K562 (cell line): ENCODE measurements at regions not wholly inside any gene's neighbourhood (a gene's known extent, or its start where the extent isn't known, plus 50 kb on each side); places are given as distances from the start of the nearest gene placed in this dataset.
A peak's percentile ranks its signal among the peaks of the same experiment; 100 is the strongest.
"Not testable (repeated sequence)": the region's sequence is repeated elsewhere in the genome, so short reads cannot be mapped to it uniquely, and the experiment has no call there.

ENCODE experiments used
- ATAC-seq: fragments of 200-7000 bp; cut with Tn5 transposase; 3 replicates; pipeline ENCODE4 v1.9.1; 2020; ENCODE audit warnings: moderate library complexity
- BruUV-seq: library from RNA; stranded (reverse); fragments of 400-500 nt; replicated peaks from 2 replicates; lab custom pipeline; 2021; lab: Mats Ljungman, UMichigan
- CTCF ChIA-PET: fragments of 300-600 bp; formaldehyde crosslinking; extraction: SDS; loops from one replicate; lab custom pipeline; 2021; ENCODE audit warnings: low intra/inter-chr PET ratio; lab: Yijun Ruan, JAX
- POLR2A ChIA-PET: fragments of 300-600, 350-650 bp; sonication (Branson Sonifier 250); formaldehyde crosslinking; extraction: SDS; loops from one replicate; lab custom pipeline; 2021; ENCODE audit warnings: antibody characterized with exemption, inconsistent platforms; lab: Yijun Ruan, JAX
- DNase-seq, 4 experiments: peaks; one replicate each; pipeline versions ENCODE4 v3.0.0 to v3.0.0-alpha.2; 2011 to 2018; ENCODE audit warnings: low spot score in 3 of 4, mixed read lengths in 3 of 4; ENCODE audit errors: extremely low read depth in 1 of 4
- FAIRE-seq: peaks from 2 replicates; lab custom pipeline; 2011; peaks lifted over from hg19 to GRCh38; lab: Jason Lieb, UNC
- H2AFZ ChIP-seq: 2 replicates; pipeline ENCODE4 v1.6.0; 2011; ENCODE audit warnings: low read depth, low read length, control low read depth, inconsistent platforms
- H3K27ac ChIP-seq: fragments of 200-600 bp; 3 replicates; pipeline ENCODE4 v1.8.0; 2011; ENCODE audit warnings: low read depth, mild to moderate bottlenecking, control low read depth, inconsistent platforms, low read length, moderate library complexity, mixed read lengths; ENCODE audit errors: extremely low read depth
- H3K27me3 ChIP-seq, 2 experiments: fragments of 300-600 bp in 1 of 2; 2 replicates in 1 of 2; 3 replicates in 1 of 2; pipeline versions ENCODE4 v1.6.0 to v1.8.0; 2011; ENCODE audit warnings: inconsistent platforms in 2 of 2, low read length in 2 of 2, mild to moderate bottlenecking in 1 of 2, mixed read lengths in 1 of 2, moderate library complexity in 1 of 2; ENCODE audit not compliant: control insufficient read depth in 2 of 2, insufficient read depth in 2 of 2
- H3K36me3 ChIP-seq: fragments of 300-600 bp; 3 replicates; pipeline ENCODE4 v1.8.0; 2011; ENCODE audit warnings: mild to moderate bottlenecking, low read length, inconsistent platforms; ENCODE audit not compliant: control insufficient read depth, insufficient read depth
- H3K4me1 ChIP-seq, 2 experiments: fragments of 200-600 bp in 1 of 2; replicated peaks in 1 of 2; 2 replicates in 1 of 2; 3 replicates in 1 of 2; pipeline versions ENCODE4 v1.5.1 to v1.8.0; 2011; ENCODE audit warnings: inconsistent platforms in 2 of 2, low read length in 2 of 2, mild to moderate bottlenecking in 1 of 2, mixed read lengths in 1 of 2, moderate library complexity in 1 of 2; ENCODE audit not compliant: control insufficient read depth in 2 of 2, insufficient read depth in 2 of 2
- H3K4me2 ChIP-seq: 2 replicates; pipeline ENCODE4 v1.6.1; 2011; ENCODE audit warnings: low read length, control low read depth, inconsistent platforms, mixed read lengths; ENCODE audit not compliant: insufficient read depth
- H3K4me3 ChIP-seq: fragments of 200-600 bp; sonication (generic), shearing (Covaris generic); 2 replicates; pipeline ENCODE4 v1.5.1; 2016; ENCODE audit warnings: control low read depth, inconsistent platforms
- H3K79me2 ChIP-seq: fragments of 200-600 bp; 3 replicates; pipeline ENCODE4 v1.8.0; 2011; ENCODE audit warnings: low read length, inconsistent platforms; ENCODE audit not compliant: control insufficient read depth, insufficient read depth
- H3K9ac ChIP-seq, 2 experiments: 2 replicates each; pipeline versions ENCODE4 v1.6.0 to v1.6.1; 2011; ENCODE audit warnings: low read depth in 2 of 2, low read length in 2 of 2, control low read depth in 1 of 2, inconsistent platforms in 1 of 2, mild to moderate bottlenecking in 1 of 2, mixed read lengths in 1 of 2; ENCODE audit not compliant: insufficient read depth in 1 of 2
- H3K9me1 ChIP-seq: one replicate; pipeline ENCODE4 v1.6.0; 2011; ENCODE audit warnings: inconsistent platforms, mild to moderate bottlenecking, low read length, moderate library complexity; ENCODE audit not compliant: control insufficient read depth, insufficient read depth
- H3K9me3 ChIP-seq: replicated peaks from 2 replicates; pipeline ENCODE4 v1.5.1; 2011; ENCODE audit warnings: low read depth, low read length, inconsistent platforms; ENCODE audit not compliant: control insufficient read depth, insufficient read depth
- H4K20me1 ChIP-seq: replicated peaks from 2 replicates; pipeline ENCODE4 v1.6.1; 2011; ENCODE audit warnings: low read length, inconsistent platforms, mixed read lengths; ENCODE audit not compliant: control insufficient read depth, insufficient read depth
- ARID1B ChIP-seq: fragments of 450-650 bp; IDR thresholded peaks from 2 replicates; pipeline ENCODE4 v1.6.1; 2016; ENCODE audit warnings: antibody characterized with exemption, mild to moderate bottlenecking, inconsistent platforms
- CTBP1 ChIP-seq: fragments of 450-650 bp; IDR thresholded peaks from 2 replicates; pipeline ENCODE4 v1.6.1; 2016; ENCODE audit warnings: borderline replicate concordance
- DPF2 ChIP-seq: fragments of 450-650 bp; IDR thresholded peaks from 2 replicates; pipeline ENCODE4 v1.6.1; 2016
- KDM1A ChIP-seq, 2 experiments: fragments of 450-650 bp; IDR thresholded peaks; 2 replicates each; pipeline ENCODE4 v1.6.1; 2016; ENCODE audit warnings: mild to moderate bottlenecking in 2 of 2
- LEF1 ChIP-seq: fragments of 450-650 bp; IDR thresholded peaks from 2 replicates; pipeline ENCODE4 v1.6.1; 2016; ENCODE audit warnings: mild to moderate bottlenecking
- MAFF ChIP-seq: IDR thresholded peaks from 2 replicates; pipeline ENCODE4 v1.6.1; 2012; ENCODE audit warnings: low read length, improper control_type of control experiment
- MAFK ChIP-seq: IDR thresholded peaks from 2 replicates; pipeline ENCODE4 v1.6.1; 2011; ENCODE audit warnings: low read length, improper control_type of control experiment
- MEIS2 ChIP-seq: fragments of 450-650 bp; IDR thresholded peaks from 2 replicates; pipeline ENCODE4 v1.6.1; 2014; ENCODE audit warnings: mild to moderate bottlenecking; ENCODE audit not compliant: partially characterized antibody
- NFE2 ChIP-seq: IDR thresholded peaks from 2 replicates; pipeline ENCODE4 v1.6.1; 2014; ENCODE audit warnings: antibody characterized with exemption, low read depth
- NFE2L1 ChIP-seq: fragments of 450-650 bp; IDR thresholded peaks from 2 replicates; pipeline ENCODE4 v1.6.1; 2016; ENCODE audit warnings: missing genetic modification characterization, low read depth, mild to moderate bottlenecking, missing compliant biosample characterization, moderate library complexity, borderline replicate concordance
- PBX2 ChIP-seq, 2 experiments: IDR thresholded peaks in 1 of 2; conservative IDR thresholded peaks in 1 of 2; 2 replicates each; pipeline ENCODE4 v1.6.1; 2016; ENCODE audit warnings: low read depth in 2 of 2, mild to moderate bottlenecking in 1 of 2, missing compliant biosample characterization in 1 of 2, missing genetic modification characterization in 1 of 2, moderate library complexity in 1 of 2
- RCOR1 ChIP-seq, 2 experiments: IDR thresholded peaks; 2 replicates each; pipeline ENCODE4 v1.6.1; 2012; ENCODE audit warnings: low read depth in 2 of 2, low read length in 2 of 2, borderline replicate concordance in 1 of 2, improper control_type of control experiment in 1 of 2
- SMARCE1 ChIP-seq: fragments of 450-650 bp; IDR thresholded peaks from 2 replicates; pipeline ENCODE4 v1.7.1; 2016; ENCODE audit warnings: mild to moderate bottlenecking
- SOX6 ChIP-seq: fragments of 450-650 bp; IDR thresholded peaks from 2 replicates; pipeline ENCODE4 v1.6.1; 2014; ENCODE audit warnings: mild to moderate bottlenecking
- TAL1 ChIP-seq: fragments of 450-650 bp; IDR thresholded peaks from 2 replicates; pipeline ENCODE4 v1.6.1; 2016; ENCODE audit warnings: mild to moderate bottlenecking
- WGBS: fragments of 100-300 bp; shearing (Covaris generic); methylation state at CpG from one replicate; pipeline ENCODE4 v1.1.6; 2016; ENCODE audit warnings: low coverage, mixed read lengths; ENCODE audit not compliant: insufficient coverage; ENCODE audit errors: missing lambda C conversion rate; 5-methylcytosine and 5-hydroxymethylcytosine counted together
- in situ Hi-C: fragments of 300-500 bp; cut with MboI; formaldehyde crosslinking; loops from 4 replicates; pipeline ENCODE4 v1.15.0; 2018; ENCODE audit warnings: inconsistent platforms, mixed read lengths
- intact Hi-C: fragments of 100-400 bp; cut with micrococcal nuclease; formaldehyde crosslinking; loops from 2 replicates; pipeline ENCODE4 v1.14.2; 2022

- TF ChIP-seq ARID1B (peak; percentile 73), RCOR1 (IDR thresholded peaks at IDR 0.05; ENCODE audit: borderline replicate concordance in 1 of 2, low read depth in 2 of 2, low read length in 2 of 2) (peak in 1 of 2 experiments; percentile 27; a peak in 1 of 4 replicates), NFE2L1 (tag) (peak; percentile 67), PBX2 (CRISPR knock-in tag; IDR thresholded peaks at IDR 0.05; ENCODE audit: low read depth) (0 out of 2 replicates have a peak, but pooled peaks have one; percentile 10), PBX2 (tag; conservative IDR thresholded peaks at IDR 0.05; ENCODE audit: low read depth) (peak; percentile 95), SMARCE1 (peak; percentile 70), MEIS2 (peak; percentile 98), NFE2 (peak; percentile 87), TAL1 (peak; percentile 13; the same call in 1 of the 2 replicates), MAFF (peak; percentile 58), MAFK (peak; percentile 23; the same call in 1 of the 2 replicates), SOX6 (peak; percentile 53; the same call in 1 of the 2 replicates), DPF2 (peak; percentile 84), CTBP1 (peak; percentile 81), KDM1A (IDR thresholded peaks at IDR 0.05) (peak; percentile 41 to 51; a peak in 1 of 4 replicates), LEF1 (0 out of 2 replicates have a peak, but pooled peaks have one; percentile 40)
- TF ChIP-seq, all 486 proteins: peak for 31; not testable (repeated sequence) for 455
Measured at GRCh38 chr7:29673635-29674034, 110.0 kb downstream of the PRR15 start (continued).

- H3K4me1 ChIP-seq, in situ Hi-C loops, POLR2A ChIA-PET, intact Hi-C loops, H2AFZ ChIP-seq, H4K20me1 ChIP-seq, H3K9ac ChIP-seq, H3K27ac ChIP-seq, BruUV-seq, H3K27me3 ChIP-seq, H3K9me3 ChIP-seq, H3K4me3 ChIP-seq, H3K4me2 ChIP-seq, DNase-seq, FAIRE-seq, H3K9me1 ChIP-seq, CTCF ChIA-PET, H3K36me3 ChIP-seq: not testable (repeated sequence)
- peak; percentile 16 for ATAC-seq
- WGBS: 46% methylated on average over 2 of the region's 6 CpGs
- peaks cover 75% of the 10 kb centered on the region for H3K79me2 ChIP-seq
Measured at GRCh38 chr7:29674626-29675025, 111.0 kb downstream of the PRR15 start.

GRCh38 chr7:29677254-29677653 lies 113.6 kb downstream of the PRR15 start:
- FAIRE-seq, H3K4me1 ChIP-seq, H3K9ac ChIP-seq, H3K27me3 ChIP-seq, H3K4me2 ChIP-seq, H3K27ac ChIP-seq, BruUV-seq, intact Hi-C loops, H4K20me1 ChIP-seq, H3K9me1 ChIP-seq, DNase-seq, H2AFZ ChIP-seq, POLR2A ChIA-PET, in situ Hi-C loops, H3K4me3 ChIP-seq, ATAC-seq, H3K36me3 ChIP-seq, H3K9me3 ChIP-seq, CTCF ChIA-PET: not testable (repeated sequence)
- WGBS: 75% methylated on average over 2 of the region's 2 CpGs
- peaks cover 80% of the 10 kb centered on the region for H3K79me2 ChIP-seq
